Chondrocyte (in vitro differentiated cells): ENCODE measurements at regions not wholly inside any gene's neighbourhood (a gene's known extent, or its start where the extent isn't known, plus 50 kb on each side); places are given as distances from the start of the nearest gene placed in this dataset.
A peak's percentile ranks its signal among the peaks of the same experiment; 100 is the strongest.

ENCODE experiments used
- DNase-seq: peaks from one replicate; pipeline ENCODE4 v3.0.0; 2021; ENCODE audit warnings: mixed read lengths, low spot score
- H3K27ac Mint-ChIP-seq: one replicate; pipeline ENCODE4 v1.8.0; 2021; ENCODE audit warnings: mild to moderate bottlenecking, moderate library complexity, mixed read lengths; ENCODE audit not compliant: unreplicated experiment
- H3K27me3 Mint-ChIP-seq: 2 replicates; pipeline ENCODE4 v1.8.0; 2021; ENCODE audit warnings: low read depth, mixed read lengths
- H3K36me3 Mint-ChIP-seq: 2 replicates; pipeline ENCODE4 v1.8.0; 2021; ENCODE audit warnings: low read depth, mixed read lengths
- H3K4me1 Mint-ChIP-seq: 2 replicates; pipeline ENCODE4 v1.8.0; 2021; ENCODE audit warnings: low read depth, mild to moderate bottlenecking, mixed read lengths
- H3K4me3 Mint-ChIP-seq: one replicate; pipeline ENCODE4 v1.8.0; 2021; ENCODE audit warnings: mild to moderate bottlenecking, moderate library complexity, mixed read lengths; ENCODE audit not compliant: unreplicated experiment
- H3K9me3 Mint-ChIP-seq: 2 replicates; pipeline ENCODE4 v1.8.0; 2021; ENCODE audit warnings: low read depth, mixed read lengths
- CTCF ChIP-seq: fragments of 200-600 bp; sonication (generic); IDR thresholded peaks from 2 replicates; pipeline ENCODE4 v1.5.0; 2021; ENCODE audit warnings: antibody characterized with exemption, mild to moderate bottlenecking, moderate library complexity

GRCh38 chr3:31361371-31362273 is 171.1 kb upstream of the STT3B start:
- Mint-ChIP-seq H3K27ac (peak overlapping the region; percentile 41), H3K36me3 (no peaks in the 10 kb centered on the region), H3K4me3 (peak overlapping the region; percentile 52), H3K27me3 (no peaks in the 10 kb centered on the region), H3K4me1 (peaks cover 32% of the 10 kb centered on the region), H3K9me3 (no peaks in the 10 kb centered on the region)
- no peak for TF ChIP-seq CTCF
- DNase-seq: no peak

- no peak overlapping the region for H3K4me3 Mint-ChIP-seq
- H3K9me3 Mint-ChIP-seq: no peaks in the 10 kb centered on the region
- TF ChIP-seq CTCF: no peak
- H3K27ac Mint-ChIP-seq: peak overlapping the region; percentile 57
- H3K4me1 Mint-ChIP-seq: peaks cover 32% of the 10 kb centered on the region
- no peak for DNase-seq
- H3K36me3 Mint-ChIP-seq: no peaks in the 10 kb centered on the region
- no peaks in the 10 kb centered on the region for H3K27me3 Mint-ChIP-seq
These were observed 168.5 kb upstream of the STT3B start for GRCh38 chr3:31364188-31364587.

- Mint-ChIP-seq H3K4me3 (no peak overlapping the region), H3K27me3 (no peaks in the 10 kb centered on the region), H3K9me3 (no peaks in the 10 kb centered on the region), H3K27ac (no peak overlapping the region), H3K4me1 (peaks cover 36% of the 10 kb centered on the region), H3K36me3 (no peaks in the 10 kb centered on the region)
- TF ChIP-seq CTCF: peak; percentile 38
- DNase-seq: no peak
These were observed 168.0 kb upstream of the STT3B start for GRCh38 chr3:31364711-31365110.

- Mint-ChIP-seq H3K4me1 (peaks cover 41% of the 10 kb centered on the region), H3K9me3 (no peaks in the 10 kb centered on the region), H3K27me3 (no peaks in the 10 kb centered on the region), H3K27ac (no peak overlapping the region), H3K4me3 (no peak overlapping the region), H3K36me3 (no peaks in the 10 kb centered on the region)
- DNase-seq: no peak
- no peak for TF ChIP-seq CTCF
These were observed 165.2 kb upstream of the STT3B start for GRCh38 chr3:31367518-31367917.

GRCh38 chr3:31369637-31370379 is 162.9 kb upstream of the STT3B start:
- peaks cover 40% of the 10 kb centered on the region for H3K4me1 Mint-ChIP-seq
- no peaks in the 10 kb centered on the region for H3K36me3 Mint-ChIP-seq
- TF ChIP-seq CTCF: no peak
- peak overlapping the region; percentile 62 for H3K27ac Mint-ChIP-seq
- no peaks in the 10 kb centered on the region for H3K9me3 Mint-ChIP-seq
- DNase-seq: no peak
- no peak overlapping the region for H3K4me3 Mint-ChIP-seq
- no peaks in the 10 kb centered on the region for H3K27me3 Mint-ChIP-seq
